Stimulated activated CD4-positive, alpha-beta T cell treated with anti-CD3 and anti-CD28 coated beads, Interleukin-1b, Interleukin-23, amount 100 ng/mL, for 48 hours (primary cell): ENCODE measurements at regions not wholly inside any gene's neighbourhood (a gene's known extent, or its start where the extent isn't known, plus 50 kb on each side); places are given as distances from the start of the nearest gene placed in this dataset.

ENCODE experiments used
- DNase-seq: peaks from one replicate; pipeline ENCODE4 v3.0.0-alpha.2; 2020

- DNase-seq = no peak
These were observed 163.5 kb upstream of the LYZL2 start for GRCh38 chr10:30793093-30793492.

- DNase-seq = no peak
These were observed 162.5 kb upstream of the LYZL2 start for GRCh38 chr10:30792025-30792424.

- no peak for DNase-seq
These were observed 161.7 kb upstream of the LYZL2 start for GRCh38 chr10:30791197-30791611.

DNA sequence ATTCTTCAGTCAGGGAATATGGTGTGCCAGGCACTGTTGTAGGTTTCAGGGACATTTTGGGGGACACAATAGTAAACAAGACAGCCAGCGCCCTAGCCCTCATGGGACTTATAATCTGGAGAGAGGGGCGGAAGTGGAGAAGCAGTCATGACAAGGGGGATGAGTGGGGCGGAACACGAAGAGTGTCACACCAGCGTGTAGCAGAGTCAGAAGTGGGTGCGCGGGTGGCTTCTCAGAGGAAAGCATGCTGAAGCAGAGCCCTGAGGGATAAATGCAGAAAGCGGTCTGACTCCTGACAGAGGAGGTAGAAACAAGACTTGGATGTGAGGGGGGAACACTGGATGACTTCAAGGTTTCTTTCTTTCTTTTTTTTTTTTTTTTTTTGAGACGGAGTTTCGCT is 160.3 kb upstream of the LYZL2 start:
- no peak for DNase-seq

DNA sequence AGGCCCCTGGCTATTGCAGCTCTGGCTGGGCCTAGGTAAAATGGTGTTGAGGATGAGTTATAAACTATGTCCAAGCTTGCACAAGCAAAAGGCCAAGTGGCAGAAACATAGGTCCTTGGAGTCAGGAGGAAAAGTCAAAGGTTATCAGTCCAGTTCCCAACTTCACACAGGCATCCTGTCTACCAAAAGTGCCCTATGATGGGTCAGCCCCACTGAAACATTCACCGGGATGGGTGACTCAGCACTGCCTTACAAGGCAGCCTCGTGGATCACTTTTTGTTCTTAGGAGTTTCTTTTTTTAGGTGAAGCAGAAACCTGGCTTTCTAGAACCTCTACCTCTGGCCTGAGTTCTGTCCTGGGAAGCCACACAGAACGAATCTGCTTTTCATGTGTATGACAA is 158.8 kb upstream of the LYZL2 start:
- no peak for DNase-seq

DNA sequence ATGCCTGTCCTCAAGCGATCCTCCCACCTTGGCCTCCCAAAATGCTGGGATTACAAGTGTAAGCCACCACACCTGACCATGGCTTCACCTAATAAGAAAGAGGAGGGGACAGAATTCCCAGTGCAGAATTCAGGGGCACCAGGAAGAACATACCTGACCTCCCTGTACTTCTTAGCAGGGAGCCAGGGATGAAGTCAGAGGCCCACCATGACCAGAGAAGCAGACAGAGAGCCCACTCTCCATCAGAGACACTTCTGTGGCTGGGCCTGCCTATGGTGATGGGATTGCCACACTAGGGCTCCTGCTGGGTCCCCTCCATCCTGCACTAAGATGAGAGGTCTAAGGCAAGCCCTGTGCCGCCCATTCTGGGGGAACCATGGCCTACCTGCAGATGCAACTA is 157.4 kb upstream of the LYZL2 start:
- DNase-seq = no peak

- peak; percentile 14 for DNase-seq
These were observed 156.6 kb upstream of the LYZL2 start for GRCh38 chr10:30786131-30786530.

- peak; percentile 10 for DNase-seq
These were observed 155.5 kb upstream of the LYZL2 start for GRCh38 chr10:30784897-30785605.

- no peak for DNase-seq
These were observed 155.0 kb upstream of the LYZL2 start for GRCh38 chr10:30784524-30784896.

- peak; percentile 79 for DNase-seq
These were observed 154.5 kb upstream of the LYZL2 start for GRCh38 chr10:30783939-30784501.

DNA sequence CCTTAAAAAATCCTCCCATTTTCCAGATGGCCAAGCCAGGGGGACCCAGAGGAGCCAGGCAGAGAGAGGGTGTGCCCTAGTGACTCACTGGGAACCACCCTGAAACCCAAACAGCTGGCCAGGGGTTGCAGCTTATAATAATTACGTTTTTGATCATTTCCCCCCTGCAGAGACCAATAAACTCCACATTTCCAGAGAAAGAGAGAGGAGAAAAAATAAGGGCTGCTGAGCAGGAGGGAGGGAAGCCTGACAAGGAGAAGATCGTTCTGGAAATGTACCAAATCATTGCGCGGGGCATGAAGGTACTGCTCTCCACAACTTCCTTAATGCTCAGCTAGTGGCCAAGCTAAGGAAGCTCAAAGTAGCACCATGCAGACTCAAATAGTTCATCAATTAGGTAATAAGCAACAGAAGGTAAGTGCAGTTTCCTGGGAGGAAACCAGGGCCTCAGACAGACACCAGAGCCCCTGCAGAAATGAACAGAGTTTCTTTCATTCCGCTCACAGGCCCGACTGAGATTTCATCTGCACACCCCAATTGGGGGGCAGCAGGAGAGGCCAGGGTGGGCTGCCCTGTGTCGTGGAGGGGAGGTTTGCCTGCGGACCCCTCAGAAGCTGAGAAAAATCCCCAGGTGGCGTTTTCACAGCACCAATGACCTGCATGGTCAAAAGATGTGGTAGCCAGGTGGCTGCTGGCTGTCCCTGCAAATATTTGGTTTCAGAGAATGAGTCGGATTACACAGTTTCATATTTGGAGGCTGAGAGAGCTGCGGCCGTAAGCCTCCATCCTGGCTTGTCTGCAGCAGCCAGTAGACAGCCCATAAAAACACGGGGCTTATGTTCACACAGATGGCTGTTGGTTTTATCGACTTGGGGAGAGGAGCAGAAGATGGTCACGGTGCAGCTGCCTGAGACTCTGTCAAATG is 153.2 kb upstream of the LYZL2 start:
- DNase-seq = no peak

DNA sequence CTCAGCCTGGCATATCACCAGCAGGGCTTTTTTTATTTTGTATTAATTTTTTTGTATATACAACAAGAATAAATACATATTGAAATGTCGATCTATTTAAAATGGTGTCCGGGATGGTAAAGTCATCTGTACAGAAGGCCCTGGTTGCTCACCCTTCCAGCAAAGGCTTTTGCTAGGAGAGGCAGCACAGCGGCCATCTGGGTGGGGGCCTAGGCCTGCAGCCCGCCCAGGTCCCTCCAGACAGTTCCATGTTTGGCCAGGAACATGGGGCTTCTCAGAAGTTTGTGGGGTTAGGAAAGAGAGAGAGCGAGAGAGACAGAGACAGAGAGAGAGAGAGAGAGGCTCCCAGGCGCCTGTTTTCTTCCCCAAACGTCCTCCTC is 152.6 kb upstream of the LYZL2 start:
- DNase-seq = no peak

DNA sequence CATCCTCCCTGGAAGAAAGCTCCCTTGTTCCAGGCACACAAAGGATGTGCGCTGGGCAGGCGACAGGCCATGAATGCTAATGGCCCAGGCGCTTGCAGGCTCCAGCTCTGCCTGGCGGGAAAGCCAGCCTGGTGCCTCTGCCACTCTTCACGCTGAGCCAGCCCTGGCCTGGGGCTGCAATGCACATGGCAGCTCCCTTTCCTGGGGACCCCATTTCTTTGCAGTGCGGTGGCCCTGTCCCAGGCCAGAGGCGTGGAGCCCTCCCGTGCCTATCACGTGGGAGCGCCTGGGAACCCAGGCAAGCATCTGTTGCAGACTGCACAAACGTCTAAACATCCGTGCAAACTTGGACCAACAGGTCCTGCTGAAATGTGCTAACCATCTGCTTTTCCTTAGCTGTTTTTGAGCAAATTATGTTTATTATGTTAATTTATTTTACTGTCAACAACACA is 152.1 kb upstream of the LYZL2 start:
- no peak for DNase-seq

DNA sequence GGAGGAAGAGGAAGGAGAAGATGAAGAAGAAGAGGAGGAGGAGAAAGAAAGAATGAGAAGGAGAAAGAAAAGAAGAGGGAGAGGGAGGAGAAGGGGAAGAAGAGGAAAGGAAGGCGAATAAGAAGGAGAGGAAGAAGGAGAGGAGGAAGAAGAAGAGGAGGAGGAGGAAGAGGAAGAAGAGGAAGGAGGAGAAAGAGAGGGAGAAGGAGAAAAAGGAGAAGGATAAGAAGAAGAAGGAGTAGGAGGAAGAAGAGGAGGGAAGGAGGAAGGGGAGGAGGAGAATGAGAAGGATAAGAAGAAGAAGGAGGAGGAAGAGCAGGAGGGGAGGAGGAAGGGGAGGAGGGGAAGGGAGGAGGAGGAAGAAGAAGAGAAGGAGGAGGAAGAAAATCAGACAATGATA is 149.2 kb upstream of the LYZL2 start:
- no peak for DNase-seq

GRCh38 chr10:30775779-30776591 is 146.4 kb upstream of the LYZL2 start:
- DNase-seq = no peak

DNA sequence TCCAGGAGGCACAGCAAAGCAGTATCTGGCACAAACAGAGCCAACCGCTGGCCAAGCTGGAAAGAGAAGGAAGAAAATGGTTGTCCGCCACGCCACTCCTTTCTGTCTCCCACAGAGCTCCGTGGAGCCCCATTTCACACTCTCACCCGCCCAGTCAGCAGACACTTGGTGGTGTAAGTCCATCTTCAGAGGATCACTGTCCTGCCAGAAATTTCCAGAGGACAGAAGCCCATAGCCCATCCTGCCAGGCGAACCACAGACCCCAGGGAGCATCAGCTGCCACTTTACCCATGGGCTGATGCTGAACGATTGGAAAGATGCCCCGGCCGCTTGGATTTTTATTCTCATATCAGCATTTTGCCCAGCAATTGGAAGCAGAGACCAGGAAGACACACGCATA is 144.7 kb upstream of the LYZL2 start:
- DNase-seq = no peak

DNA sequence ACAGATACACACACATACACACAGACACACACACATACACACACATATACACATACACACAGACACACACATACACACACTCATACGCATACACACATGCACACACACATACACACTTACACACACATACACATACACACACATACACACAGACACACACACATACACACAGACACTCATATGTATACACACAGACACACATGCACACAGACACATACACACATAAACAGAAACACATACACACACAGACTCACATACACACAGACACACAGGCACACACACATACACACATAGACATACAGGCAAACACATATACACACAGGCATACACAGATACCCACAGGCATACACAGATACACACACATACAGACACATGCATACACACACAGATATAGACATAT is 143.9 kb upstream of the LYZL2 start:
- DNase-seq = no peak

DNA sequence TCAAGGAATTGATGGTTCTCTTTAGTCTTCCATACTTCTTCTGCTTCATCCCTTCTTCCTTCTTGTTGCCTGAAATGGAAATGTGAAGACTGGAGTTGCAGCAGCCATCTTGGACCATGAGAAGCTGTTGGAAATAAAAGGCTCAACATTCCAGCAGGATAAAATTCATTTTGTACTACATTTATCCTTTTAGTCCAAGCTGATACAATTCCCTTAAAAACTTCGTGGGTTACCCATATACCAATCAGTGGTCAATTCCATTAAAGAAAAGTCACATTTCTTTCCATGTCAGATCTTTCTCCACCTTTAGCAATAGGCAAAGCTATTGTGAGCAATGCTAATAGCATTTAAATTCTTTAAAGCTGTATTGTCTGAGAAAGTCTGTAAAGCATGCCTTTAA is 141.3 kb upstream of the LYZL2 start:
- DNase-seq = no peak

DNA sequence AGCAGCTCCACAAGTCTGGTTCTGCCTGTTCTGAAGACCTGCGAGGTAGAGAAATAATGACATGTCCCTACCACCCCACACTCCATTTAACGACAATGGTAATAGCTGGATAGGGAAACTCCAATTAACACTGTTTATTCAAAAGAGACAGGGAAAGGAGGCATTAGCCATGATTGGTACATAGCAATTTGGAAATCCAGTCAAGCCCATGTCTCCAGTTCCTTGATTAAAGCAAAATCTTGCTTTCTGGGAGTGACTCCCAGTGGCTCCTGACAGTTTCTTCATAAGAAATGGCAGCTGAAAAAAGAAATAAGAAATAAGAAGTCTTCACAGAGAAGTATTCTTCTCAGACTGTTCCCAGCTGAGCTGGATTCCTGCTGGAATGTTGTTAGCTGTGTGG is 140.7 kb upstream of the LYZL2 start:
- no peak for DNase-seq

- DNase-seq = no peak
These were observed 139.8 kb upstream of the LYZL2 start for GRCh38 chr10:30769361-30769760.

GRCh38 chr10:30765616-30766015 is 136.1 kb upstream of the LYZL2 start:
- no peak for DNase-seq

- DNase-seq = no peak
These were observed 135.6 kb upstream of the LYZL2 start for GRCh38 chr10:30765022-30765615.

- DNase-seq = no peak
These were observed 134.4 kb upstream of the LYZL2 start for GRCh38 chr10:30763918-30764317.
